Activated CD8-positive, alpha-beta memory T cell treated with anti-CD3 and anti-CD28 coated beads, Interleukin-2, amount 50 U/mL, for 1 hour (primary cell): ENCODE measurements at regions not wholly inside any gene's neighbourhood (a gene's known extent, or its start where the extent isn't known, plus 50 kb on each side); places are given as distances from the start of the nearest gene placed in this dataset.
"Not testable (repeated sequence)": the region's sequence is repeated elsewhere in the genome, so short reads cannot be mapped to it uniquely, and the experiment has no call there.

Source experiments
- DNase-seq: peaks from one replicate; pipeline ENCODE4 v3.0.0-alpha.2; 2020; ENCODE audit errors: extremely low read depth

- no peak for DNase-seq
Measured at GRCh38 chr19:29154163-29154562, 58.8 kb downstream of the UQCRFS1 start.

GRCh38 chr19:29145756-29146155 is 67.2 kb downstream of the UQCRFS1 start:
- DNase-seq: no peak

- DNase-seq: no peak
Measured at GRCh38 chr19:29143183-29143582, 69.8 kb downstream of the UQCRFS1 start.

- no peak for DNase-seq
Measured at GRCh38 chr19:29139227-29139626, 73.7 kb downstream of the UQCRFS1 start.

GRCh38 chr19:29138206-29138605 is 74.7 kb downstream of the UQCRFS1 start:
- not testable (repeated sequence) for DNase-seq

GRCh38 chr19:29131456-29131855 is 81.5 kb downstream of the UQCRFS1 start:
- DNase-seq: no peak

GRCh38 chr19:29129148-29129547 is 83.8 kb downstream of the UQCRFS1 start:
- DNase-seq: no peak

GRCh38 chr19:29128203-29128602 is 84.7 kb downstream of the UQCRFS1 start:
- DNase-seq: no peak

GRCh38 chr19:29122185-29122584 is 90.8 kb downstream of the UQCRFS1 start:
- DNase-seq: no peak

- DNase-seq: no peak
Measured at GRCh38 chr19:29121684-29122083, 91.3 kb downstream of the UQCRFS1 start.

GRCh38 chr19:29120466-29120865 is 92.5 kb downstream of the UQCRFS1 start:
- DNase-seq: no peak

GRCh38 chr19:29119590-29119989 is 93.4 kb downstream of the UQCRFS1 start:
- no peak for DNase-seq

- DNase-seq: no peak
Measured at GRCh38 chr19:29118389-29118788, 94.6 kb downstream of the UQCRFS1 start.

- no peak for DNase-seq
Measured at GRCh38 chr19:29117926-29118325, 95.0 kb downstream of the UQCRFS1 start.

- DNase-seq: no peak
Measured at GRCh38 chr19:29115181-29115580, 97.8 kb downstream of the UQCRFS1 start.

GRCh38 chr19:29113838-29114237 is 99.1 kb downstream of the UQCRFS1 start:
- no peak for DNase-seq

GRCh38 chr19:29111576-29111975 is 101.4 kb downstream of the UQCRFS1 start:
- no peak for DNase-seq

- no peak for DNase-seq
Measured at GRCh38 chr19:29107831-29108230, 105.1 kb downstream of the UQCRFS1 start.

- no peak for DNase-seq
Measured at GRCh38 chr19:29106346-29106885, 106.5 kb downstream of the UQCRFS1 start.

GRCh38 chr19:29105629-29106292 is 107.2 kb downstream of the UQCRFS1 start:
- DNase-seq: no peak

GRCh38 chr19:29104605-29105241 is 108.2 kb downstream of the UQCRFS1 start:
- DNase-seq: no peak

GRCh38 chr19:29098863-29099481 is 114.0 kb downstream of the UQCRFS1 start:
- no peak for DNase-seq

- no peak for DNase-seq
Measured at GRCh38 chr19:29098091-29098490, 114.9 kb downstream of the UQCRFS1 start.
